Skin of body (tissue), 1 donor: ENCODE measurements at regions not wholly inside any gene's neighbourhood (a gene's known extent, or its start where the extent isn't known, plus 50 kb on each side); places are given as distances from the start of the nearest gene placed in this dataset.
A peak's percentile ranks its signal among the peaks of the same experiment; 100 is the strongest.
"Not testable (repeated sequence)": the region's sequence is repeated elsewhere in the genome, so short reads cannot be mapped to it uniquely, and the experiment has no call there.

Source experiments
- DNase-seq: peaks from one replicate; lab custom pipeline; 2025; lab: John Stamatoyannopoulos, UW

DNA sequence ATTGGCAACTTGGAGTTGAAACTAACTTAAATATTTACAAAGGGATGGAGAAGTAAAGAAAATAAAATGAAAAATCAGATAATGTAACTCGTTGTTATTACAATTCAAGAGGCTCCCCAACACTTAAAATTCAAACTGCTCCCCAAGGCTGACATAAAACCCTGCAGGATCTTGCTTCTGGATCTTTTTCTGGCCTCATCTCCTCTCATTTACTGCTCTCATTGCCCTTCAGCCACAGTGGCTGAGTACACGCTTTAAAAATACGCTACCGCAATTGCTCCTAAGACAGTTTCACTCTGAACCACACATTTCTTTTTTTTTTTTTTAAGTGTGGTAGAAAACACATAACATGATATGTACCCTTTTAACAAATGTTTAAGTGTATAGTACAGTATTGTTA, 718.1 kb upstream of the ANO3 start:
- no peak for DNase-seq

DNA sequence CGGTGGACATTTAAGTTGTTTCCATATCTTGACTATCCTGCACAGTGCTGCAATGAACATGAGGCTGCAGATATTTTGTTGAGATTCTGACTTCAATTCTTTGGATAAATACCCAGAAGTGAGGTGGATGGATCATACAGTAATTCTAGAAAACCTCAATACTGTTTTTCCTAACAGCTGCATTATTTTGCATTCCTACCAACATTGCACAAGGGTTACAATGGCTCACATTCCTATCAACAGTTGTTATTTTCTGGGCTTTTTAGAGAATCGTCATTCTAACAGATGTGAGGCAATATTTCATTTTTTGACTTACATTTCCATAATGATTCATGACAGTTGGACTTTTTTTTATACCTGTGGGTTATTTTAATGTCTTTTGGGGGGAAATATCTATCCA, 716.9 kb upstream of the ANO3 start:
- DNase-seq, result peak; percentile 5

DNA sequence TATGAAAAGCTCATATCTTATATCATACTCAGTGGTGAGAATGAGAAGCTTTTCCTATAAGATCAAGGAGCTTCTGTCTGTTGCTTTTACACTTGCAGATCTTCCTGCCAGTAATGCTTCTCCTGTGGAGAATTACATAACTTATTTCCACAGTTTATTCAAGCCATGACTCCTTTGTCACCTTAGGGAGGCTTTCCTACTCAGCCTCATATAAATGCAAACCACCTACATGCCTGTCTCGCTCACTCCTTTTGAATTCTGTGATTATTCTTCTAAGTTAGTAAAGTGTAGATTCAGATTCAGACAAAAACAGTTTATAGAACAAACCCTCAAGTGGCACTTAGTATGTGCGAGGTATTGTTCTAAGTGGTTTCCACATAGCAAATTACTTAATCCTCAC, 716.1 kb upstream of the ANO3 start:
- no peak for DNase-seq

DNA sequence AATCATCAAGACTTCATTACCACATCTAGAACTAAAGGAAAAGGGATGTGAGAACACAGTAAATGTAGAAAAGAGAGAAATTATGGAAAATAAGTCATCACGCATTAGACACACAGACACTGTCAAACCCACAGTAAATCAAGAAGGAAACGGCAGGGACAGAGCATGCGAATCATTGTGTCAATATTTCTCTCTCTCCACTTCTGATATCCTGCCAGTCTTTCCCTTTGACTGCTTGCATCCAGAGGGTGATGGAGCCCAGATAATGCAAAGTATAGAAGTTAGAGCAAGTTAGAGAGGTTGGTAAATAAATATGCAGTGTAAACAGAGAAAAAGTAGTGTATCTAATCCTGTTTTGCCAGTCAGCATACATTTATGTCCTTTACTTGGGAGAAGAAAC, 706.8 kb upstream of the ANO3 start:
- no peak for DNase-seq

DNA sequence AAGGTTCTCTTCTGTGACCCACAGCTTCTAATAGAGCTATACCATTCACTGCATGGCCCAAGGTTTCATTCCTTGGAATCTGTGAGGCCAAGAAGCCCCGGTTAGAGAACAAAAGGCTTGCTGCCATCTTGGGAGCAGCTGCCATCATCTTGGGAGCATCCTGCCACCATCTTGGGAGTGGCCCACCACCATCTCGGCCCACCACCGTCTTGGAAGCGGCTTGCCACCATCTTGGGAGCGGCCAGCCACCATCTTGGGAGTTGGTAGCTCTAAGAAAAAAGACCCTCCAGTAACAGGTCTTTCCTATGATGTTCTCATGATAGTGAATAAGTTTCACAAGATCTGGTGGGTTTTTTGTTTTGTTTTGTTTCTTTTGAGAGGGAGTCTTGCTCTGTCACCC, 703.9 kb upstream of the ANO3 start:
- no peak for DNase-seq

DNA sequence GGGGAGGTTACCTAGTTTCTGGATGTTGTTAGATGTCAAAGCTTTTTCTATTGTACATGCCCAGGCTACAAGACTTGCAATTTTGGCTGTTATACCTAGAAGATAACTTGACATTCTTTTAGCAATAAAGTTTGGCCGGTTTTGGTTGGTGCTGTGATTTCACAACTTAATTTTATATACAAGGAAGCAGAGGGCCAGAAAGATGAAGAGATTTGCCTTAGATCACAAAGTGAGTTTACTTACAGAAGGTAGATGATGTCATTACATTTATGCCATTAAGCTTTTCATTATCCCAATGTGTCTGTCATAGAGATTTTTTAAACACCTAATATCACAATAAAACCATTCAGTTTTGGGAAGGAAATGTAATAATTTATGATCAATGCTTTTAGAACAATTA, 698.7 kb upstream of the ANO3 start:
- DNase-seq, result no peak

DNA sequence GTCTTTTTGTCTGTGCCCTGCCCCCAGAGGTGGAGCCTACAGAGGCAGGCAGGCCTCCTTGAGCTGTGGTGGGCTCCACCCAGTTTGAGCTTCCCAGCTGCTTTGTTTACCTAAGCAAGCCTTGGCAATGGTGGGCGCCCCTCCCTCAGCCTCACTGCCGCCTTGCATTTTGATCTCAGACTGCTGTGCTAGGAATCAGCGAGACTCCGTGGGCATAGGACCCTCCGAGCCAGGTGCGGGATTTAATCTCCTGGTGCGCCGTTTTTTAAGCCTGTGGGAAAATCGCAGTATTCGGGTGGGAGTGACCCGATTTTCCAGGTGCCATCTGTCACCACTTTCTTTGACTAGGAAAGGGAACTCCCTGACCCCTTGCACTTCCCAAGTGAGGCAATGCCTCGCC, 682.7 kb upstream of the ANO3 start:
- not testable (repeated sequence) for DNase-seq

DNA sequence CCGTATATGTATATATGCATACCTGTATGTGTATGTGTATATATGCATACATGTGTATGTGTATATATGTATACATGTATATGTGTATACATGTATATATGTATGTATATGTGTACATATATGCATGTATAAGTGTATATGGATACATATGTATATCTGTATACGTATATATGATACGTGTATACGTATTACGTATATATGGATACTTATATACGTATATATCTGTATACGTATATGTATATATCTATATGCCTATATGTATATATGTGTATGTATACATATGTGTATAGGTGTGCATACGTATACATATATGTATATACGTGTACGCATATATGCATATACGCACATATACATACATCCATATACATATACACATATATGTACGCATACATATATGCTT, 681.6 kb upstream of the ANO3 start:
- no peak for DNase-seq

DNA sequence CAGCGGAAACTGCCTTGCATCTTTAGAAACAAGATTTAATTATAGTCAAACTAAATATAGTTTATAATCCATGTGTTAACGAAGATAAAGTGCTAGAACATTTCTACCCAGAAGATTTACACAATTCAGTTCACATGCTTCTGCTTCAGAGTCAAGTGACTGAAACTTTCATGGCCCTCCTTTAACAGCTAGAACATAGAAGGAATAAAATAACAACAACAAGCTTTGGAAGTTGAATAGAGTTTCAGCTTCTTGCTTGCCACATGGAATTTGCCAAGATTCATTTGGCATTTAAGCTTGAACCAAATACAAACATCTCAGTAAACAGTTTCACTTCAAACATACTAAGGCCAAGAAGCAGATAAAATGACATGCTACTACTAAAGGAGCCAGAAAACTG, 676.3 kb upstream of the ANO3 start:
- DNase-seq, result no peak

DNA sequence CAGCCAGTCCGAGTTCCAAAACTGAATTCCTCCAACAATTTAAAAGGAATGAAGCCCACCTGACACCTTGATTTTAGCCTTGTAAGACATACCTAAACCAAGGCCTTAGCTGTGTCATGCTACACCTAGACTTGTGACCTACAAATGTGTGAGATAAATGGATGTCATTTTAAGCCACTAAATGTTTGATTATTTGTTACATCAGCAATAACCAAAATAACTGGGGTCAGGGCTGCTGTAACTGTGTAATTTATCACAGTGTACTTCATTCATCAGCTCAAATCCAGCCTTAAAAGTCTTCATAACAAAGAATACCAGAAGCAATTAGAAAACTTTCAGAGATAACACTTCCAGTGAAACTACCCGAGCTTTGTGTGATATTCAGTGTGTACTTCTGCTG, 673.0 kb upstream of the ANO3 start:
- no peak for DNase-seq

DNA sequence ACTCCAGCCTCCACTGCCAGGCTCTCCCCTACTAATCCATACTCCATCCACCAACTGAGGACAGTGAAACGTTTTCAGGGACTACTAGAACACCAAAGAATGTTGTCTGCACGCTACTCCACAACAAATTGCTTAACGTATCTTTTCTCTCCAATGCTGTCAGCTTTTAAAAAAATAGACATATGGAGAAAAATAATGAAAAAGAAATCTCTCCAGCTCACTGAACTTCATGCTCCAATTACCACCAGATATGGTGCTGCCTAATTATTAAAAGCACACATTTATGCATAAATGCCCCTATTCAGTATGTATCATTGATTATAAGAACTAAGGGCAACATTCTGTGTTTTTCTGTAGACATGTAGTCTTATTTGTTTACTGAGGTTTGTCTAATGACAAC, 672.2 kb upstream of the ANO3 start:
- DNase-seq, result no peak

DNA sequence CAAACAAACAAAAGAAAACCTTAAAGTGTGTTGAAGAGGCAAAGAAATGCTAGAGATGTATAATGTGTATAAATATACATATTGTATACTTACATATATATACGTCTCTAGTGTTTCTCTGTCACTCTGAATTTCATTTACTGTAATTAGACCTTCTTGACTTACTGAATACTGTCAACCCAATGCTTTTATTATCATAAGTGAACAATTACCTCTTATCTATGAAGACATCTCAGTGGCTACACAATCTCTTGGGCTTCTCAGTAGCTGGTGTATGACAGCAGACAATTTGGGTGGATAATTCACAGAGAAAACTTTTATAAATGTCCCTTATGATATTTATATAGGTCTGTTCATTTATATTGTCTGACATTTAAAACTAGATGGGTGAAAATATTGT, 664.1 kb upstream of the ANO3 start:
- no peak for DNase-seq

DNA sequence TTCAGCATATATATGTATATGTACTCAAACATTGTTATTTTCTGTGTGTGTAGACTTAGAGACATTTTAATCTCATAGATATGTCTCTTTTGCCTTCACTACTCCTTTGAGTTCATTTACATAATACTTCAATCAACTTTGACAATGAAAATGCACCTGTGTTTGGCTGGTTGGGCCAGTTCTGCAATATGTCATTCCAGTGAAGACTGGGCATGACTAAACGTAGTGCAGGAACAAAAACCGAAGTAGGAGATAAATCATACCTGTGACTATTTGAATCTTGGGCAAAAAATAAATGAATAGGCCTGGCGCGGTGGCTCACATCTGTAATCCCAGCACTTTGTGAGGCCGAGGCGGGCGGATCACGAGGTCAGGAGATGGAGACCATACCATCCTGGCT, 640.0 kb upstream of the ANO3 start:
- DNase-seq, result no peak

DNA sequence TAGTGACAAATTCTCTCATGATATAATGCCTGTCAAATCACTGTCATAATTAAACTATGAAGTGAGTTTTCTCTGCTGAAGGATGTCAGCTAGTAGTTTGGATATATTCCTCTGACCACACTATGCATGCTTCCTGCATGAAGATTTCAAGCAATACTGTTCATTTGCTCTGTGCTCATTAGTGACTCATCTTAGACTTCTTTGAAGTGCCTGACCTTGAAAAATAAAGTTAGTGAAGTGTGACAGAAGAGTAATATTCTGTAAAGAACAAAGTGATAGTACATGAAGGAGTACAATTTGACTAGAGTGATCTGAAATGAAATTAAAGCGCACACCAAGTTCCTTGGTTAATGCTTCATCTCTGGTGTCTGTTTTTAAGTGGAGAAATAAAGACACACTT, 629.5 kb upstream of the ANO3 start:
- DNase-seq, result no peak

DNA sequence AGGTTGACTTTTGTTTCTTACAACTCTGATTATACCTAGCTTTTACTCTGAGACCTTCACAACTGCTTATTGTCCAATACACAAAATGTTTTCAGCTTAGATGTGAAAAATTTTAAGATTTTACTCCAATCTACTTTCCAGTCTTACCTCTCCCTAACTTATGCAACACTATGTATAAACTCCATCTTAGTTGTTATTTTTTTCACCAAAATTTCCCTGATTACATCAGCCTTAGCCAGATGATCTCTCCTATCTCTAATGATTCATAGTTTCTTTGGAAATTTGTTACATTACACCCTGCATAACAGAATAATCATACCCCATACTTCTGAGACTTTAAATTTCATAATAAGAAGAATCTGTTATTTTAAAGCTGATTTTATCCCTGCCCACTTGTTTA, 621.0 kb upstream of the ANO3 start:
- no peak for DNase-seq

DNA sequence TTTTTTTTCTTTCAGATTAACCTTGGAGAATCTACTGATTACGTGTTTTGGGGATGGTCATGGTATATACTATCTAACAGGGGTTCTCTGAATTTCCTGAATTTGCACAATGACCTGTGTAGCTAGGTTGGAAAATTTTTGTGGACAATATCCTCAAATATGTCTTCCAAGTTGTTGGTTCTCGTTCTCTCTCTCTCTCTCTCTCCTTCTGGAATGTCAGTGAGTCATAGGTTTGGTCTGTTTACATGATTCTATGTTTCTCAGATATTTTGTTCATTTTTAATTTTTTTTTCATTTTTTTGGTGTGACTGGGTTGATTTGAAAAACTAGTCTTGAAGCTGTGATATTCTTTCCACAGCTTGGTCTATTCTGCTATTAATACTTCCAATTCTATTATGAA, 604.0 kb upstream of the ANO3 start:
- no peak for DNase-seq

DNA sequence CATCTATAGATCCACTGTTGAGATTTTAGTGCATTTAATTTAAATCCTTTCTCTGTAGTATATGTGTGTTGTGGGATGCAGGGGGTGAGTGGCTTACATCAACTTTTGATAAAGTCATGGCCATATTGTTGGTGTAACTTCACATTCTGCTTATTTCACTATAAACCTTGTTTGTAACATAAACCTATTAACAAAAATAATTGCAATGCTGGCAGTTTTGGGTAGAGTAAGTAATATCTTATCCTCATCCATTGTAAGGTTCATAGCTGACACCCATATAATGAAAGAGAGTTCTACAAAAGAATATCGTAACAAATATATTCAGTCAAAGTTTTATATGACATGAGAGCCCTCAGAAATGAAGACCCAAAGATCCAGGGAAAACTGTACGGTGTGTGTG, 601.7 kb upstream of the ANO3 start:
- DNase-seq, result no peak

DNA sequence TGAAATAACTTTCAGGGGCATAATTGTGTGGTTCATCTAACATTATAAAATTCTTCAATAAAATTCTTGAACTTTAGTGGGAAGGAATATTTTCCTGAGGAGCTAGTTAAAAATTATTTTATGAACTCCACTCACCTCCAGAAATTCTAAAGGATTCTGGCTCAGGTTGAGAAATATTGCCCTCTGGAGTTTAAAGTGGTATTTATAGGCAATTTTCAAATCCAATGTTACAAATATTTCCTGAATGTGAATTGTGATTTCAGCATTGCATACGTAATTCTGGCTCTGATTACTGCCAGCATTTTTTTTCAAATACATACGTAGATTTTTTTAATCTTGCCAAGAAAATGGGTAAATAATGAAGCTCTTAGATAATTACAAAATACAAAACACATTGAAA, 598.2 kb upstream of the ANO3 start:
- DNase-seq, result no peak

DNA sequence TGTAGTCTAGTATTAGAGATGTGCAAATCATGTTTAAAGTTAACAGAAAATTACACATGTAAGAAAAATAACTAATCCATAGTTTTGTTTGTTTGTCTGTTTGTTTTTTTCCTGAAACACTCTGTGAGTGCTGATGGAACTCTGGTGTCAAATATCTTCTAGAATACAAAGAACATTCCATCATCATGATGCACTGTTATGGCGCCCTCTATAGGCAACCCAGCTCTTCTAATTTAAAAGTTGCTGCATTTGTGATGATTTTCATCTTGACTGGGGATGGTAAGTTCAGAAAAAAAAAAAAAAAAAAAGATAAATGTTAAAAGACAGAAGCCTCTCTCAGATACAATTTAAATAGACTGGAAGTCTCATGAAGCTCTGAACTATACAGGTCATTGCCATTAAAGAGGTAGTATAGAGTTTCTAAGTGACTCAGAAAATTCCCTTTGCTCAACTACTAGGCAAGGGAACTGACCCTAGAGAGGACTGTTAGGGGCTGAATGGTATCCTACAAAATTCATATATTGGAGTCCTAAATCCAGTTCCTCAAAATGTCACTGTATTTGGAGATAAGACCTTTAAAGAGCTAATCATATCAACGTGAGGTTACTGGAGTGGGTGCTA, 597.2 kb upstream of the ANO3 start:
- DNase-seq, result peak; percentile 54

DNA sequence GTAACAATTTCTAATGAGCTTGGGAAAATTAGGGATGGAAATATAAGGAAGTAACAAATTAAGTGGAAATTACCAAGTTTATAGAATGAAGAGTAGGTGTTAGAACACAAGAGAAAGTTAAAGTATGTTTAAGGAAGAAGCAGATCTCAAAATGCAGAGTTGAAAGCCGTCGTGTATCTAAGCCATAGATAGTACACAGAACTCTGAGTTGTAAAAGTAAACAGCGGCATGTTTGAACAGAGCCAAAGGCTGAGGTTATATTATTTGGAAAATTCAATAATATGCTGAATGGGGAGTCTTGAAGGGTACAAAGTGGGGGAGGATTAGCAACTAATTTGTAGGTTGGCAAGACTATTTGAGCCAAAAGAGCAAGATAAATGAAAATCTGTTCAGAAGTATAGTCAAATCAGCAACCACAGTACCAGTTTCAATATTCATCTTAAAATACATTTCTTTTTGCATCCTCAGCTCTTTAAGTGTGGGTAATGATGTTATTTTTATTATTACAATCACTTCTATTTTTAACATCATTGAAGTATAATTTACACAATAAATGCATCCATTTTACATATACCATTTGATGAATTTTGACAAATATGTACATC, 594.8 kb upstream of the ANO3 start:
- no peak for DNase-seq

DNA sequence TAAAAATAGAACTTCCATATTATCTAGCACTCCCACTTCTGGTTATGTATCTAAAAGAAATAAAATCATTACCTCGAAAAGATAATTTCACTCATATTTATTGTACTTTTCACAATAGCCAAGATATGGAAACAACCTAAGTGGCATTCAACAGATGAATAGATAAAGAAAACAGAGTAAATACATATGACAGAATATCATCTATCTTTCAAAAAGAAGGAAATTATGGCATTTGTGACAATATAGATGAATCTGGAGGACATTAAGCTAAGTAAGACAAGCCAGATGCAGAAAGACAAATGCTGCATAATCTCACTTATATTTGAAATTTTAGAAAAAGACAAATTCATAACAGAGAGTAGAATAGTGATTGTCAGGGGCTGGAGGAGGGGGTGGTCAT, 590.0 kb upstream of the ANO3 start:
- DNase-seq, result no peak

DNA sequence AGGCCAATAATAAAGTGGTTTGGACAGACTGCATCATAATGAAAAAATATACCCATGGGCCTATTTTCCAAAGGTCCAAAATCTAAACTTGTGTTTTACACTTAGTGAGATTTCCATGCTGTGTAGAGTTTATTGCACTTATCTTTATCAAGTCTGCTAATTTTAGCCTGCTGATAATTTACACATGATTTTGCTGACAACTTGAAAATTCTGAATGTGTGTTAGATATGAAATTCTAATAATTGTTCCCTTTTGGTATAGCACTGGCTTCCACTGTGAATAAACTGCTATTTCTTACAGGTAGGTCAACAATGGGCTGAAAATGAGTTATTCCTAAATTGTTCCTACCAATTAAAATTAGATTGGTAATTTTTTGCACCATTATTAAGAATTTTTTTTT, 589.1 kb upstream of the ANO3 start:
- no peak for DNase-seq

DNA sequence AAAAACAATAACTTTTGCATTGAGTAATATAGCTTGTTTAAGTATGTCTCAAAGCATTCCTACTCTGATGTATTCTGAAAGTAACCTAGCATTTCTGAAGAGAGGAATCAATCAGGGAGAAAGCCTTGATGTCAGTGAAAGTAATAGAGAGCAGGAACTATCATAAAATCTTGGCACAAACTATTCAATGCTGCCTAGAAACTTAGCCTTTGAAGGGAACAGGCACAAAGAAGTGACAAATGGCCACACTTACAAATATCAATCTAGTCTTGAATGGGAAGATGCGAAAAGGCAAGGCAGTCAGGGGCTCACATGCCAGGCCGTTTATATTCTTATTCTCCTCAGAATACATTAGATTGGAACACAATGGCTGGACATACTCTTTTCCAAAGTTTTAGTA, 576.5 kb upstream of the ANO3 start:
- DNase-seq, result no peak
